ENCODE measurements at regions not wholly inside any gene's neighbourhood (a gene's known extent, or its start where the extent isn't known, plus 50 kb on each side); places are given as distances from the start of the nearest gene placed in this dataset.

DNA sequence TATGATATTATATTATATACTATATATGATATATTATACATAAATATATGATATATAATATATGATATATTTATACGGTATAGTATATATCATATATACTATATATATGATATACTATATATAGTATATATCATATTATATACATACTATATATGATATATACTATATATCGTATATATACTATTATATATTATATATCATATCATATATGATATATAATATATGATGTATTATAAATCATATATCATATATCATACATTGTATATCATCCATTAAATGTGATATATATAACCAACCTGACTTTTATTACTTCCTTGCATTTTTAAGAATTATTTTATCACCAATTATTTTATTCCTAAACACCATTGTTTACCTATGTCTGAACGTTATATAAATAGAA is 146.6 kb upstream of the PRSS16 start:
- TF ChIP-seq, protein P1, sequence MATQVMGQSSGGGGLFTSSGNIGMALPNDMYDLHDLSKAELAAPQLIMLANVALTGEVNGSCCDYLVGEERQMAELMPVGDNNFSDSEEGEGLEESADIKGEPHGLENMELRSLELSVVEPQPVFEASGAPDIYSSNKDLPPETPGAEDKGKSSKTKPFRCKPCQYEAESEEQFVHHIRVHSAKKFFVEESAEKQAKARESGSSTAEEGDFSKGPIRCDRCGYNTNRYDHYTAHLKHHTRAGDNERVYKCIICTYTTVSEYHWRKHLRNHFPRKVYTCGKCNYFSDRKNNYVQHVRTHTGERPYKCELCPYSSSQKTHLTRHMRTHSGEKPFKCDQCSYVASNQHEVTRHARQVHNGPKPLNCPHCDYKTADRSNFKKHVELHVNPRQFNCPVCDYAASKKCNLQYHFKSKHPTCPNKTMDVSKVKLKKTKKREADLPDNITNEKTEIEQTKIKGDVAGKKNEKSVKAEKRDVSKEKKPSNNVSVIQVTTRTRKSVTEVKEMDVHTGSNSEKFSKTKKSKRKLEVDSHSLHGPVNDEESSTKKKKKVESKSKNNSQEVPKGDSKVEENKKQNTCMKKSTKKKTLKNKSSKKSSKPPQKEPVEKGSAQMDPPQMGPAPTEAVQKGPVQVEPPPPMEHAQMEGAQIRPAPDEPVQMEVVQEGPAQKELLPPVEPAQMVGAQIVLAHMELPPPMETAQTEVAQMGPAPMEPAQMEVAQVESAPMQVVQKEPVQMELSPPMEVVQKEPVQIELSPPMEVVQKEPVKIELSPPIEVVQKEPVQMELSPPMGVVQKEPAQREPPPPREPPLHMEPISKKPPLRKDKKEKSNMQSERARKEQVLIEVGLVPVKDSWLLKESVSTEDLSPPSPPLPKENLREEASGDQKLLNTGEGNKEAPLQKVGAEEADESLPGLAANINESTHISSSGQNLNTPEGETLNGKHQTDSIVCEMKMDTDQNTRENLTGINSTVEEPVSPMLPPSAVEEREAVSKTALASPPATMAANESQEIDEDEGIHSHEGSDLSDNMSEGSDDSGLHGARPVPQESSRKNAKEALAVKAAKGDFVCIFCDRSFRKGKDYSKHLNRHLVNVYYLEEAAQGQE (IDR thresholded peaks at IDR 0.05; ENCODE audit: insufficient read depth in 1 of 2, low read depth in 2 of 2, low read length in 2 of 2): no peak
- no peak for TF ChIP-seq SIN3A (IDR thresholded peaks at IDR 0.05; ENCODE audit: borderline replicate concordance, insufficient read depth, low read length)
- TF ChIP-seq FOXP2 (optimal IDR thresholded peaks at IDR 0.05; ENCODE audit: borderline replicate concordance, extremely low read depth, extremely low read length, insufficient read depth): no peak
- TF ChIP-seq POLR2AphosphoS5 (IDR thresholded peaks at IDR 0.05; ENCODE audit: low read depth, low read length): no peak
- TF ChIP-seq TAF1 (IDR thresholded peaks at IDR 0.05; ENCODE audit: borderline replicate concordance, insufficient read depth, low read length): no peak

DNA sequence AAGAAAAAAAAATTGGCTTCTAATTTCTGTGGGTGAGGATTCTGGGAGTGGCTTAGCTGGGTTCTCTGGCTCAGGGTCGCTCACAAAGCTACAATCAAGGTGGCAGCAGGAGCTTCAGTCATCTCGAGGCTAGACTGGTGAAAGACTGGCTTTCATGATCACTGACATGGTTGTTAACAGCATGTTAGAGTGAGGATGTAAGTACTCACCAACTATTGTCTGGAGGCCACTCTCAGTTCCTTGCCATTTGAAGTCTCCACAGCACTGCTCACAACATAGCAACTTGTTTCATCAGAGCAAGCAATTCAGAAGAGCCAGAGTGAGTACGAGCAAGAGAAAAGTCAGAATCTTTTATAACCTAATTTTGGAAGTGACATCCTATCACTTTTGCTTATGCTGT is 145.7 kb upstream of the PRSS16 start:
- no peak for TF ChIP-seq SIN3A (IDR thresholded peaks at IDR 0.05; ENCODE audit: borderline replicate concordance, insufficient read depth, low read length)
- no peak for TF ChIP-seq FOXP2 (optimal IDR thresholded peaks at IDR 0.05; ENCODE audit: borderline replicate concordance, extremely low read depth, extremely low read length, insufficient read depth)
- no peak for TF ChIP-seq TAF1 (IDR thresholded peaks at IDR 0.05; ENCODE audit: borderline replicate concordance, insufficient read depth, low read length)
- TF ChIP-seq POLR2AphosphoS5 (IDR thresholded peaks at IDR 0.05; ENCODE audit: low read depth, low read length): no peak
- TF ChIP-seq, protein P1 (IDR thresholded peaks at IDR 0.05; ENCODE audit: insufficient read depth in 1 of 2, low read depth in 2 of 2, low read length in 2 of 2): no peak

DNA sequence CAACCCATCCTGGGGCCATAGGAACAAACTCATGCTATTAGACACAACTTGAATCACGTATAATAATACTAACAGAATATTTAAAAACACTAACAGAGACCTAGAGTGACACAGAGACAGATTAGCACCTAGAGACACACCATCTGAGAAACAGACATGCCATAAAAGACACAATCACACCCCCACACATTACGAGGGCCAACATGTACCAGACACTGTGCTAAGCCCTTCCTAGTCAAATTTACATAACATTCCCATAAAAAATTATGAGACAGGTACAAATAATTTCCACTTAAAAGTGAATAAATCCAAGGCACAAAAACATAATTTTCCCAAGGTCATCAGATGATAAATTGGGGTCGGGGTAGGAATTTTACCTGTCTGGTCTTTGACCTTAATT is 141.1 kb upstream of the PRSS16 start:
- TF ChIP-seq POLR2AphosphoS5 (IDR thresholded peaks at IDR 0.05; ENCODE audit: low read depth, low read length): no peak
- no peak for TF ChIP-seq FOXP2 (optimal IDR thresholded peaks at IDR 0.05; ENCODE audit: borderline replicate concordance, extremely low read depth, extremely low read length, insufficient read depth)
- TF ChIP-seq, protein P1 (IDR thresholded peaks at IDR 0.05; ENCODE audit: insufficient read depth in 1 of 2, low read depth in 2 of 2, low read length in 2 of 2): no peak
- no peak for TF ChIP-seq TAF1 (IDR thresholded peaks at IDR 0.05; ENCODE audit: borderline replicate concordance, insufficient read depth, low read length)
- TF ChIP-seq SIN3A (IDR thresholded peaks at IDR 0.05; ENCODE audit: borderline replicate concordance, insufficient read depth, low read length): no peak

DNA sequence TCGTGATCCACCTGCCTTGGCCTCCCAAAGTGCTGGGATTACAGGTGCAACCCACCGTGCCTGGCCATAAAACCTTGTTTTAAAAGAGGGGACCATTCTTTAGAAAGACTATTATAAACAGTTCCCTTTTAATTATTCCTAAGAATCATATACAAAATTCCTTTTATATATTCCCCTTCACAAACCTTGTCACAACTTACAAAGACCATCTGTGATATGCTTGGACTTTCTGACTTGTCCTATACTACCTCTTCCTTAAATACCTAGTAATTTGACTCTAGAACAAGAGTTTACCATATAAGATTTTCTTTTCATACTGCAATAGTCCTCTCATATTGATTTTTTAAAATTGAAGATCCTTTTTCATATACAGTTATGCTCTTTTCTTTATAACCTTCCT is 135.8 kb upstream of the PRSS16 start:
- TF ChIP-seq, protein P1 (IDR thresholded peaks at IDR 0.05; ENCODE audit: insufficient read depth in 1 of 2, low read depth in 2 of 2, low read length in 2 of 2): no peak
- TF ChIP-seq FOXP2 (optimal IDR thresholded peaks at IDR 0.05; ENCODE audit: borderline replicate concordance, extremely low read depth, extremely low read length, insufficient read depth) (no peak), TAF1 (IDR thresholded peaks at IDR 0.05; ENCODE audit: borderline replicate concordance, insufficient read depth, low read length) (no peak), SIN3A (IDR thresholded peaks at IDR 0.05; ENCODE audit: borderline replicate concordance, insufficient read depth, low read length) (no peak), POLR2AphosphoS5 (IDR thresholded peaks at IDR 0.05; ENCODE audit: low read depth, low read length) (no peak)

DNA sequence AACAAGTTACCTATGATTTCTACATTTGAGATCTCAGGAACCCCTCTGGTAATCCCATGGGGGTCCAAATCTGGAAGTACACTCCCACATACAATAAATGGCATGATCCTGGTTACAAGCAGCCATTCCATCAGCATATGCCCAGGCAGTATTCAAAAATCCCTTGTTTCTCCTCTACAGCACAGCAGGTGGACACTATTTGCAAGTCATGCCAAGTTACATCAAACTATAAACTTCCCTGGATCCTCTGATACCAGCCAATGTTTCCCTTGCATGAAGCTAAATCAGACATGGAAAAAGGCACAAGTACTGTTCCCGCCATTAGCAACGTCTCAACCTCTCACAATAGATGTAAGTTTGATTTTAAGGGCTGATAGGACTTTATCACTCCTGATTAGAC is 134.5 kb upstream of the PRSS16 start:
- TF ChIP-seq, protein P1 (IDR thresholded peaks at IDR 0.05; ENCODE audit: insufficient read depth in 1 of 2, low read depth in 2 of 2, low read length in 2 of 2): no peak
- TF ChIP-seq TAF1 (IDR thresholded peaks at IDR 0.05; ENCODE audit: borderline replicate concordance, insufficient read depth, low read length): no peak
- TF ChIP-seq FOXP2 (optimal IDR thresholded peaks at IDR 0.05; ENCODE audit: borderline replicate concordance, extremely low read depth, extremely low read length, insufficient read depth): no peak
- TF ChIP-seq SIN3A (IDR thresholded peaks at IDR 0.05; ENCODE audit: borderline replicate concordance, insufficient read depth, low read length): no peak
- TF ChIP-seq POLR2AphosphoS5 (IDR thresholded peaks at IDR 0.05; ENCODE audit: low read depth, low read length): no peak
